Vagina (tissue), 2 donors: ENCODE measurements at regions not wholly inside any gene's neighbourhood (a gene's known extent, or its start where the extent isn't known, plus 50 kb on each side); places are given as distances from the start of the nearest gene placed in this dataset.
"Not testable (repeated sequence)": the region's sequence is repeated elsewhere in the genome, so short reads cannot be mapped to it uniquely, and the experiment has no call there.

Source experiments
- DNase-seq, 2 donors: peaks; one replicate each; pipeline ENCODE4 v3.0.0-alpha.2; 2017; ENCODE audit errors: extremely low spot score in 2 of 2
- H3K27ac ChIP-seq: fragments of 200-600 bp; sonication (generic); one replicate; pipeline ENCODE4 v1.5.1; 2019
- H3K27me3 ChIP-seq: fragments of 200-600 bp; sonication (generic); one replicate; pipeline ENCODE4 v1.5.1; 2019
- H3K36me3 ChIP-seq, 2 donors: fragments of 200-600 bp; sonication (generic); one replicate each; pipeline ENCODE4 v1.5.1; 2017 to 2019
- H3K4me1 ChIP-seq: fragments of 200-600 bp; sonication (generic); one replicate; pipeline ENCODE4 v1.5.1; 2019
- H3K4me3 ChIP-seq, 2 donors: fragments of 200-600 bp; sonication (generic); 1 replicate in 1 of 2; 2 replicates in 1 of 2; pipeline ENCODE4 v1.5.1; 2016 to 2019
- H3K9me3 ChIP-seq: fragments of 200-600 bp; sonication (generic); one replicate; pipeline ENCODE4 v1.5.1; 2019
- CTCF ChIP-seq, 3 experiments: fragments of 450-650 bp in 2 of 3; fragments of 200-600 bp in 1 of 3; sonication (generic) in 1 of 3; IDR thresholded peaks; one replicate each; pipeline ENCODE4 v1.5.1; 2017 to 2019; ENCODE audit warnings: antibody characterized with exemption in 3 of 3, mild to moderate bottlenecking in 2 of 3, moderate library complexity in 2 of 3
- POLR2A ChIP-seq, 2 donors: fragments of 450-650 bp; IDR thresholded peaks; one replicate each; pipeline ENCODE4 v1.6.1; 2017; ENCODE audit warnings: antibody characterized with exemption in 2 of 2, mild to moderate bottlenecking in 2 of 2, moderate library complexity in 2 of 2
- POLR2AphosphoS5 ChIP-seq, 2 donors: sonication (generic); formaldehyde crosslinking; IDR thresholded peaks; one replicate each; pipeline ENCODE4 v1.9.0; 2017; ENCODE audit warnings: antibody characterized with exemption in 2 of 2, mild to moderate bottlenecking in 2 of 2, low read depth in 1 of 2; ENCODE audit not compliant: insufficient read depth in 1 of 2
- intact Hi-C: fragments of 100-400 bp; cut with DNase I; formaldehyde crosslinking; loops from one replicate; pipeline ENCODE4 v1.15.1; 2023

- Histone ChIP-seq H3K27ac (no peak overlapping the region), H3K36me3 (no peaks in the 10 kb centered on the region), H3K27me3 (no peaks in the 10 kb centered on the region), H3K4me1 (no peaks in the 10 kb centered on the region), H3K4me3 (no peak overlapping the region), H3K9me3 (no peaks in the 10 kb centered on the region)
- TF ChIP-seq POLR2AphosphoS5 (IDR thresholded peaks at IDR 0.05; ENCODE audit: insufficient read depth in 1 of 2, low read depth in 1 of 2) (no peak), POLR2A (IDR thresholded peaks at IDR 0.05) (no peak), CTCF (IDR thresholded peaks at IDR 0.05) (no peak)
- intact Hi-C loops = no loop called here
- DNase-seq = no peak
Measured at GRCh38 chr6:48641544-48641943, 530.5 kb upstream of the PTCHD4 start.

GRCh38 chr6:48638796-48639195 is 527.8 kb upstream of the PTCHD4 start:
- H3K27ac ChIP-seq, DNase-seq, H3K9me3 ChIP-seq, H3K36me3 ChIP-seq, intact Hi-C loops, H3K4me3 ChIP-seq, H3K4me1 ChIP-seq, H3K27me3 ChIP-seq: not testable (repeated sequence)

GRCh38 chr6:48630511-48630910 is 519.5 kb upstream of the PTCHD4 start:
- Histone ChIP-seq H3K4me1 (no peaks in the 10 kb centered on the region), H3K9me3 (no peaks in the 10 kb centered on the region), H3K4me3 (no peak overlapping the region), H3K27me3 (no peaks in the 10 kb centered on the region), H3K27ac (no peak overlapping the region), H3K36me3 (no peaks in the 10 kb centered on the region)
- no peak for TF ChIP-seq POLR2A (IDR thresholded peaks at IDR 0.05)
- no peak for TF ChIP-seq POLR2AphosphoS5 (IDR thresholded peaks at IDR 0.05; ENCODE audit: insufficient read depth in 1 of 2, low read depth in 1 of 2)
- no peak for TF ChIP-seq CTCF (IDR thresholded peaks at IDR 0.05)
- intact Hi-C loops = no loop called here
- DNase-seq = no peak

- no peaks in the 10 kb centered on the region for H3K36me3 ChIP-seq
- no peak for TF ChIP-seq CTCF (IDR thresholded peaks at IDR 0.05)
- no peak for TF ChIP-seq POLR2AphosphoS5 (IDR thresholded peaks at IDR 0.05; ENCODE audit: insufficient read depth in 1 of 2, low read depth in 1 of 2)
- TF ChIP-seq POLR2A (IDR thresholded peaks at IDR 0.05) = no peak
- H3K27ac ChIP-seq = no peak overlapping the region
- no peak overlapping the region for H3K4me3 ChIP-seq
- H3K27me3 ChIP-seq = no peaks in the 10 kb centered on the region
- H3K9me3 ChIP-seq = no peaks in the 10 kb centered on the region
- intact Hi-C loops = no loop called here
- no peak for DNase-seq
- H3K4me1 ChIP-seq = no peaks in the 10 kb centered on the region
Measured at GRCh38 chr6:48628316-48628715, 517.3 kb upstream of the PTCHD4 start.

GRCh38 chr6:48626421-48626820 is 515.4 kb upstream of the PTCHD4 start:
- Histone ChIP-seq H3K27me3 (no peaks in the 10 kb centered on the region), H3K27ac (no peak overlapping the region), H3K4me1 (no peaks in the 10 kb centered on the region), H3K36me3 (no peaks in the 10 kb centered on the region), H3K9me3 (no peaks in the 10 kb centered on the region), H3K4me3 (no peak overlapping the region)
- DNase-seq = no peak
- intact Hi-C loops = no loop called here
- no peak for TF ChIP-seq CTCF (IDR thresholded peaks at IDR 0.05)
- TF ChIP-seq POLR2AphosphoS5 (IDR thresholded peaks at IDR 0.05; ENCODE audit: insufficient read depth in 1 of 2, low read depth in 1 of 2) = no peak
- TF ChIP-seq POLR2A (IDR thresholded peaks at IDR 0.05) = no peak

- intact Hi-C loops = no loop called here
- Histone ChIP-seq H3K9me3 (no peaks in the 10 kb centered on the region), H3K36me3 (no peaks in the 10 kb centered on the region), H3K4me3 (no peak overlapping the region), H3K27me3 (no peaks in the 10 kb centered on the region), H3K4me1 (no peaks in the 10 kb centered on the region), H3K27ac (no peak overlapping the region)
- no peak for TF ChIP-seq POLR2A (IDR thresholded peaks at IDR 0.05)
- no peak for TF ChIP-seq POLR2AphosphoS5 (IDR thresholded peaks at IDR 0.05; ENCODE audit: insufficient read depth in 1 of 2, low read depth in 1 of 2)
- TF ChIP-seq CTCF (IDR thresholded peaks at IDR 0.05) = no peak
- no peak for DNase-seq
Measured at GRCh38 chr6:48624631-48625030, 513.6 kb upstream of the PTCHD4 start.
